BJ (cell line): ENCODE measurements at regions not wholly inside any gene's neighbourhood (a gene's known extent, or its start where the extent isn't known, plus 50 kb on each side); places are given as distances from the start of the nearest gene placed in this dataset.
"Not testable (repeated sequence)": the region's sequence is repeated elsewhere in the genome, so short reads cannot be mapped to it uniquely, and the experiment has no call there.

Source experiments
- CTCF ChIA-PET: fragments of 350-600 bp; formaldehyde crosslinking; extraction: SDS; loops from one replicate; lab custom pipeline; 2021; ENCODE audit warnings: antibody characterized with exemption, inconsistent platforms; lab: Yijun Ruan, JAX
- POLR2A ChIA-PET: fragments of 300-600 bp; sonication (Branson Sonifier 250); formaldehyde crosslinking; extraction: SDS; loops from one replicate; lab custom pipeline; 2021; ENCODE audit warnings: antibody characterized with exemption; lab: Charles Lee
- DNase-seq: peaks from one replicate; pipeline ENCODE4 v3.0.0-alpha.2; 2011; ENCODE audit warnings: low read depth
- H3K27me3 ChIP-seq: 2 replicates; pipeline ENCODE4 v1.6.0; 2011; ENCODE audit warnings: low read length; ENCODE audit not compliant: control insufficient read depth, insufficient read depth
- H3K36me3 ChIP-seq: 2 replicates; pipeline ENCODE4 v1.5.1; 2011; ENCODE audit warnings: low read length; ENCODE audit not compliant: control insufficient read depth, insufficient read depth
- H3K4me3 ChIP-seq: 2 replicates; pipeline ENCODE4 v1.5.1; 2011; ENCODE audit warnings: low read depth, mild to moderate bottlenecking, control low read depth, low read length
- CTCF ChIP-seq: IDR thresholded peaks from 2 replicates; pipeline ENCODE4 v1.5.1; 2011; ENCODE audit warnings: low read depth, mild to moderate bottlenecking, control low read depth, inconsistent platforms, low read length, moderate library complexity; ENCODE audit not compliant: insufficient read depth

GRCh38 chr4:11821772-11822430, 393.2 kb upstream of the HS3ST1 start:
- POLR2A ChIA-PET, result no interaction called here
- no peak for TF ChIP-seq CTCF
- CTCF ChIA-PET, result no interaction called here

DNA sequence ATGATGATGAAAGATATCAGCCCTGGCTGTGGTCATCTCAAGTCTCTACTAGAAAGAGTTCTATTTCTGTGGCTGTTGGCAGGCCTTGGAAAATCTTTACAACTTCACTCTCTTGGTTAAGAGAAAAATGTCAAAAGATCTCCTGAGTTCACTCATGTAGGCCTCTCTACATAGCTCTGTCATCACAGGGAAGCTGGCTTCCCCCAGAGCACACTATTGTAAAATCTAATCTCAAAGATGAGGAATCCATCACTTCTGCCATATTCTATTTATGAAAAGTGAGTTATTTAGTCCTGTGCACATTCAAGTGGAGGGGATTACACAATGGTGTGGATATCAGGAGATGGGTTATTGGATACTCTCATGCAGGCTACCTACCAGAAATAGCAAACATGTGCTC, 388.4 kb upstream of the HS3ST1 start:
- ChIA-PET POLR2A (no interaction called here), CTCF (no interaction called here)
- Histone ChIP-seq H3K27me3 (no peaks in the 10 kb centered on the region), H3K4me3 (no peak overlapping the region), H3K36me3 (no peaks in the 10 kb centered on the region)
- no peak for DNase-seq
- no peak for TF ChIP-seq CTCF

More at GRCh38 chr4:11821772-11822430, 393.2 kb upstream of the HS3ST1 start:
- H3K36me3 ChIP-seq, result no peaks in the 10 kb centered on the region
- H3K27me3 ChIP-seq, result no peaks in the 10 kb centered on the region
- H3K4me3 ChIP-seq, result no peak overlapping the region
- no peak for DNase-seq

DNA sequence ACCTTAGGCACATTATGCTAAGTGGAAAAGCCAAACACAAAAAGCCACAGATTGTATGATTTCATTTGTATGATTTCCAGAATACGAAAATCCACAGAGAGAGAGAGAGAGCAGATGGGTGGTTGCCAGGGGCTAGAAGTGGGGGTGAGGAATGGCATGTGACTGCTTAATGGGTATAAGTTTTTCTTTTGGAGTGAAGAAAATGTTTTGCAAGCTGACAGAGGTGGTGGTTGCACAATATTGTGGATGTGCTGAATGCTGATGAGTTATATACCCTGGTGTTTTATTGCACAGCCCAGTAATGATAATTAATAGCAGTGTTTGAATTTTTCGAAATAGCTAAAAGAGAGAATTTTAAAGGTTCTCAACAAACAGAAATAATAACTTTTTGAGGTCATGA, 386.1 kb upstream of the HS3ST1 start:
- CTCF ChIA-PET, result no interaction called here
- H3K4me3 ChIP-seq, result no peak overlapping the region
- DNase-seq, result no peak
- no peak for TF ChIP-seq CTCF
- no peaks in the 10 kb centered on the region for H3K36me3 ChIP-seq
- no peaks in the 10 kb centered on the region for H3K27me3 ChIP-seq
- POLR2A ChIA-PET, result no interaction called here

DNA sequence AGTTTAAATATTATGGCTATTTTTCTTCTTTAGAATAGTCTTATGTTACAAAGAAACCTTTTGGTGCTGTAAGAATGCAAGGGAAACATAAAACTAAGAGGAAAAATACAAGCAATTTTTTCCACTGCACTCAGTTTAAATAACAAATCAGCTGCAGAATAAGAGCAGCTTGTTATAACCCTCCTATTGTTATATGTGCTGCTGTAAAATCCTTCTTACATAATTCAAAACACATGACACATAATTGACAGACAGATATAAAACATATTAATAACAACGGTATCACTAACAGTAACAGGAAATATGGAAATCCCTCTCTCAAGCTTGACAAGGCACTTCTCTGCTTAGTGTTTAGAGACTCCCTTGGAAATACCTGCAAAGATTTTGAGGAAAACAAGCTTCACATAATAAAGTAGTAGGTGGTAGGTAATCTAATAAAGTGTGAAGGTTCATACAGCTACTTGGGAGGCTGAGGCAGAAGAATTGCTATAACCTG, 385.3 kb upstream of the HS3ST1 start:
- POLR2A ChIA-PET, result no interaction called here
- DNase-seq, result no peak
- CTCF ChIA-PET, result no interaction called here
- no peak for TF ChIP-seq CTCF
- Histone ChIP-seq H3K27me3 (no peaks in the 10 kb centered on the region), H3K4me3 (no peak overlapping the region), H3K36me3 (no peaks in the 10 kb centered on the region)

GRCh38 chr4:11811521-11811920, 382.8 kb upstream of the HS3ST1 start:
- CTCF ChIA-PET, H3K36me3 ChIP-seq, H3K4me3 ChIP-seq, DNase-seq, POLR2A ChIA-PET, H3K27me3 ChIP-seq: not testable (repeated sequence)

- Histone ChIP-seq H3K4me3 (no peak overlapping the region), H3K36me3 (no peaks in the 10 kb centered on the region), H3K27me3 (no peaks in the 10 kb centered on the region)
- DNase-seq, result no peak
- TF ChIP-seq CTCF, result no peak
- ChIA-PET CTCF (no interaction called here), POLR2A (no interaction called here)
These were observed 377.1 kb upstream of the HS3ST1 start for GRCh38 chr4:11805842-11806241.
